K562 (cell line): ENCODE measurements at regions not wholly inside any gene's neighbourhood (a gene's known extent, or its start where the extent isn't known, plus 50 kb on each side); places are given as distances from the start of the nearest gene placed in this dataset.

Experiments used
- ATAC-seq: fragments of 200-7000 bp; cut with Tn5 transposase; 3 replicates; pipeline ENCODE4 v1.9.1; 2020; ENCODE audit warnings: moderate library complexity
- BruUV-seq: library from RNA; stranded (reverse); fragments of 400-500 nt; replicated peaks from 2 replicates; lab custom pipeline; 2021; lab: Mats Ljungman, UMichigan
- CTCF ChIA-PET: fragments of 300-600 bp; formaldehyde crosslinking; extraction: SDS; loops from one replicate; lab custom pipeline; 2021; ENCODE audit warnings: low intra/inter-chr PET ratio; lab: Yijun Ruan, JAX
- POLR2A ChIA-PET: fragments of 300-600, 350-650 bp; sonication (Branson Sonifier 250); formaldehyde crosslinking; extraction: SDS; loops from one replicate; lab custom pipeline; 2021; ENCODE audit warnings: antibody characterized with exemption, inconsistent platforms; lab: Yijun Ruan, JAX
- DNase-seq, 4 experiments: peaks; one replicate each; pipeline versions ENCODE4 v3.0.0 to v3.0.0-alpha.2; 2011 to 2018; ENCODE audit warnings: low spot score in 3 of 4, mixed read lengths in 3 of 4; ENCODE audit errors: extremely low read depth in 1 of 4
- FAIRE-seq: peaks from 2 replicates; lab custom pipeline; 2011; peaks lifted over from hg19 to GRCh38; lab: Jason Lieb, UNC
- H2AFZ ChIP-seq: 2 replicates; pipeline ENCODE4 v1.6.0; 2011; ENCODE audit warnings: low read depth, low read length, control low read depth, inconsistent platforms
- H3K27ac ChIP-seq: fragments of 200-600 bp; 3 replicates; pipeline ENCODE4 v1.8.0; 2011; ENCODE audit warnings: low read depth, mild to moderate bottlenecking, control low read depth, inconsistent platforms, low read length, moderate library complexity, mixed read lengths; ENCODE audit errors: extremely low read depth
- H3K27me3 ChIP-seq, 2 experiments: fragments of 300-600 bp in 1 of 2; 2 replicates in 1 of 2; 3 replicates in 1 of 2; pipeline versions ENCODE4 v1.6.0 to v1.8.0; 2011; ENCODE audit warnings: inconsistent platforms in 2 of 2, low read length in 2 of 2, mild to moderate bottlenecking in 1 of 2, mixed read lengths in 1 of 2, moderate library complexity in 1 of 2; ENCODE audit not compliant: control insufficient read depth in 2 of 2, insufficient read depth in 2 of 2
- H3K36me3 ChIP-seq: fragments of 300-600 bp; 3 replicates; pipeline ENCODE4 v1.8.0; 2011; ENCODE audit warnings: mild to moderate bottlenecking, low read length, inconsistent platforms; ENCODE audit not compliant: control insufficient read depth, insufficient read depth
- H3K4me1 ChIP-seq, 2 experiments: fragments of 200-600 bp in 1 of 2; replicated peaks in 1 of 2; 2 replicates in 1 of 2; 3 replicates in 1 of 2; pipeline versions ENCODE4 v1.5.1 to v1.8.0; 2011; ENCODE audit warnings: inconsistent platforms in 2 of 2, low read length in 2 of 2, mild to moderate bottlenecking in 1 of 2, mixed read lengths in 1 of 2, moderate library complexity in 1 of 2; ENCODE audit not compliant: control insufficient read depth in 2 of 2, insufficient read depth in 2 of 2
- H3K4me2 ChIP-seq: 2 replicates; pipeline ENCODE4 v1.6.1; 2011; ENCODE audit warnings: low read length, control low read depth, inconsistent platforms, mixed read lengths; ENCODE audit not compliant: insufficient read depth
- H3K4me3 ChIP-seq: fragments of 200-600 bp; sonication (generic), shearing (Covaris generic); 2 replicates; pipeline ENCODE4 v1.5.1; 2016; ENCODE audit warnings: control low read depth, inconsistent platforms
- H3K79me2 ChIP-seq: fragments of 200-600 bp; 3 replicates; pipeline ENCODE4 v1.8.0; 2011; ENCODE audit warnings: low read length, inconsistent platforms; ENCODE audit not compliant: control insufficient read depth, insufficient read depth
- H3K9ac ChIP-seq, 2 experiments: 2 replicates each; pipeline versions ENCODE4 v1.6.0 to v1.6.1; 2011; ENCODE audit warnings: low read depth in 2 of 2, low read length in 2 of 2, control low read depth in 1 of 2, inconsistent platforms in 1 of 2, mild to moderate bottlenecking in 1 of 2, mixed read lengths in 1 of 2; ENCODE audit not compliant: insufficient read depth in 1 of 2
- H3K9me1 ChIP-seq: one replicate; pipeline ENCODE4 v1.6.0; 2011; ENCODE audit warnings: inconsistent platforms, mild to moderate bottlenecking, low read length, moderate library complexity; ENCODE audit not compliant: control insufficient read depth, insufficient read depth
- H3K9me3 ChIP-seq: replicated peaks from 2 replicates; pipeline ENCODE4 v1.5.1; 2011; ENCODE audit warnings: low read depth, low read length, inconsistent platforms; ENCODE audit not compliant: control insufficient read depth, insufficient read depth
- H4K20me1 ChIP-seq: replicated peaks from 2 replicates; pipeline ENCODE4 v1.6.1; 2011; ENCODE audit warnings: low read length, inconsistent platforms, mixed read lengths; ENCODE audit not compliant: control insufficient read depth, insufficient read depth
- CSDE1 ChIP-seq, 2 experiments: fragments of 450-650 bp; IDR thresholded peaks; 2 replicates each; pipeline ENCODE4 v1.6.1; 2016; ENCODE audit warnings: mild to moderate bottlenecking in 1 of 2
- CTCF ChIP-seq, 3 experiments: IDR thresholded peaks in 2 of 3; conservative IDR thresholded peaks in 1 of 3; 2 replicates each; pipeline ENCODE4 v1.5.1; 2011 to 2012; ENCODE audit warnings: low read length in 3 of 3, mild to moderate bottlenecking in 3 of 3, control low read depth in 2 of 3, improper control_type of control experiment in 1 of 3, inconsistent platforms in 1 of 3, low read depth in 1 of 3, mixed read lengths in 1 of 3, moderate library complexity in 1 of 3; ENCODE audit not compliant: insufficient read depth in 2 of 3
- FIP1L1 ChIP-seq: fragments of 200-400 bp; formaldehyde crosslinking; IDR thresholded peaks from 2 replicates; pipeline ENCODE4 v1.6.1; 2018; ENCODE audit warnings: mild to moderate bottlenecking, low read depth, low read length; ENCODE audit not compliant: poor library complexity, severe bottlenecking
- GTF2F1 ChIP-seq: IDR thresholded peaks from 2 replicates; pipeline ENCODE4 v1.6.1; 2011; ENCODE audit warnings: low read depth, low read length, improper control_type of control experiment
- NR2C1 ChIP-seq, 2 experiments: fragments of 450-650 bp; IDR thresholded peaks; 2 replicates each; pipeline ENCODE4 v1.6.1; 2017; ENCODE audit warnings: mild to moderate bottlenecking in 2 of 2, antibody characterized with exemption in 1 of 2, inconsistent platforms in 1 of 2, missing compliant biosample characterization in 1 of 2, missing genetic modification characterization in 1 of 2
- NR2C2 ChIP-seq, 2 experiments: fragments of 200-800 bp in 1 of 2; sonication (Bioruptor generic) in 1 of 2; sonication (generic) in 1 of 2; formaldehyde crosslinking in 1 of 2; IDR thresholded peaks; 2 replicates each; pipeline versions ENCODE4 v1.6.1 to v1.8.0; 2016 to 2022; ENCODE audit warnings: mild to moderate bottlenecking in 1 of 2, missing compliant biosample characterization in 1 of 2, missing genetic modification characterization in 1 of 2, missing genetic modification reagents in 1 of 2
- PHF20 ChIP-seq: fragments of 450-650 bp; IDR thresholded peaks from 2 replicates; pipeline ENCODE4 v1.6.1; 2018; ENCODE audit not compliant: partially characterized antibody
- RCOR1 ChIP-seq, 2 experiments: IDR thresholded peaks; 2 replicates each; pipeline ENCODE4 v1.6.1; 2012; ENCODE audit warnings: low read depth in 2 of 2, low read length in 2 of 2, borderline replicate concordance in 1 of 2, improper control_type of control experiment in 1 of 2
- SIN3B ChIP-seq: fragments of 450-650 bp; IDR thresholded peaks from 2 replicates; pipeline ENCODE4 v1.6.1; 2017; ENCODE audit warnings: low read depth, mild to moderate bottlenecking, moderate library complexity
- SMARCE1 ChIP-seq: fragments of 450-650 bp; IDR thresholded peaks from 2 replicates; pipeline ENCODE4 v1.7.1; 2016; ENCODE audit warnings: mild to moderate bottlenecking
- SREBF1 ChIP-seq: fragments of 150-350 bp; IDR thresholded peaks from 2 replicates; pipeline ENCODE4 v1.6.1; 2014; ENCODE audit warnings: antibody characterized with exemption, low read depth, low read length, borderline replicate concordance
- TSHZ1 ChIP-seq: fragments of 250-450 bp; sonication (Bioruptor Pico); IDR thresholded peaks from 2 replicates; pipeline ENCODE4 v1.4.0; 2020; ENCODE audit warnings: mild to moderate bottlenecking, moderate library complexity
- ZBTB9 ChIP-seq: fragments of 450-650 bp; formaldehyde crosslinking; IDR thresholded peaks from 2 replicates; pipeline ENCODE4 v1.4.0; 2020; ENCODE audit warnings: mild to moderate bottlenecking, moderate library complexity
- WGBS: fragments of 100-300 bp; shearing (Covaris generic); methylation state at CpG from one replicate; pipeline ENCODE4 v1.1.6; 2016; ENCODE audit warnings: low coverage, mixed read lengths; ENCODE audit not compliant: insufficient coverage; ENCODE audit errors: missing lambda C conversion rate; 5-methylcytosine and 5-hydroxymethylcytosine counted together
- in situ Hi-C: fragments of 300-500 bp; cut with MboI; formaldehyde crosslinking; loops from 4 replicates; pipeline ENCODE4 v1.15.0; 2018; ENCODE audit warnings: inconsistent platforms, mixed read lengths
- intact Hi-C: fragments of 100-400 bp; cut with micrococcal nuclease; formaldehyde crosslinking; loops from 2 replicates; pipeline ENCODE4 v1.14.2; 2022
- TF ChIP-seq, protein P1 (sequence below): fragments of 250-450 bp; sonication (Bioruptor Pico); IDR thresholded peaks from 2 replicates; pipeline ENCODE4 v1.8.0; 2021; ENCODE audit warnings: moderate library complexity, mild to moderate bottlenecking, inconsistent platforms

DNA sequence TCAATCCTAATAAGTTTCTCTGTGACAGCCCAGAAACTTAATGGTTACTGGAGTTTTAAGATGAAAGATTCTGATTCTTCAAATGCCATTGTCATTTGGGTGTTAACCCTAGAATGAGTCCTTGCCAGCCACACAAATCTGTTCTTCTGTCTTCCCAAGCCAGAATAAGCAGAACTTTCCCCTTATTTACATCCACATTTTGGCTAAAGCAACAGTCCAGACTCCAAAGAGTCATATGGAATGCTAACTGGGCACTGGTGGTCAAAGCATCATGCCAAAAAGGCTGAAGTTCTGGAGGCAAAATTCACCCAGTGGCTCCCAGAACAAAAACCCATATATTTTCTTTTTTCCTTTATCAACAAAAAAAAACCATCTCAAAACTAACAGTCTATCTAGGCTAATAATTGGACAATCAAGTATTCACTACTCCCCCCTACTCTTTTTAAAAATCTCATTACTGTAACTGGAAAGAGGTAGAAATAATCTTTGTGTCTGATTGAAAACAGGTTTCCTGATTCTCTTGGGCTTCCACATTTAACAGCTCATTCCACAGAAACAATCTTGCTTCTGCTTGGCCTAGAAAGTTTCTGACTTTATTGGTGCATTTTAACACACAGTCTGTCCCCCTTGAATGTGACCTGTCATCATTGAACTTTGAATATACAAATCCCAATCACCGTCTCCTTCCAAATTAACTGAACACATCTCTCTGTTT, 89.6 kb upstream of the SETBP1 start:
- in situ Hi-C loops (no loop called here), intact Hi-C loops (no loop called here)
- H4K20me1 ChIP-seq: no peaks in the 10 kb centered on the region
- FAIRE-seq (no peak), DNase-seq (no peak), ATAC-seq (no peak)
- no peaks in the 10 kb centered on the region for H3K4me1 ChIP-seq
- no peaks in the 10 kb centered on the region for H3K27me3 ChIP-seq
- 0% methylated on average over 1 of the region's 1 CpG for WGBS
- H2AFZ ChIP-seq: no peak overlapping the region
- no peak overlapping the region for H3K27ac ChIP-seq
- POLR2A ChIA-PET: no interaction called here
- CTCF ChIA-PET: no interaction called here
- no peaks in the 10 kb centered on the region for H3K79me2 ChIP-seq
- H3K4me2 ChIP-seq: no peak overlapping the region
- H3K9me3 ChIP-seq: no peaks in the 10 kb centered on the region
- no peaks in the 10 kb centered on the region for H3K9me1 ChIP-seq
- no peak overlapping the region for H3K4me3 ChIP-seq
- no peaks in the 10 kb centered on the region for H3K36me3 ChIP-seq
- no peak overlapping the region for H3K9ac ChIP-seq
- TF ChIP-seq FIP1L1 (no peak), RCOR1 (IDR thresholded peaks at IDR 0.05; ENCODE audit: borderline replicate concordance in 1 of 2, low read depth in 2 of 2, low read length in 2 of 2) (no peak), GTF2F1 (no peak), SREBF1 (no peak), NR2C1 (IDR thresholded peaks at IDR 0.05) (no peak), NR2C1 (tag; IDR thresholded peaks at IDR 0.05) (no peak), SIN3B (no peak), SMARCE1 (no peak), NR2C2 (CRISPR knock-in tag; IDR thresholded peaks at IDR 0.05) (no peak), NR2C2 (tag; IDR thresholded peaks at IDR 0.05) (no peak), TSHZ1 (no peak), ZBTB9 (CRISPR knock-in tag) (no peak), CTCF (IDR thresholded peaks at IDR 0.05 in 2 of 3, conservative IDR thresholded peaks at IDR 0.05 in 1 of 3; ENCODE audit: insufficient read depth in 2 of 3, low read depth in 1 of 3, low read length in 3 of 3) (no peak), CSDE1 (IDR thresholded peaks at IDR 0.05) (no peak), PHF20 (no peak)
- TF ChIP-seq, protein P1, sequence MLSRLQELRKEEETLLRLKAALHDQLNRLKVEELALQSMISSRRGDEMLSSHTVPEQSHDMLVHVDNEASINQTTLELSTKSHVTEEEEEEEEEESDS (CRISPR knock-in tag): no peak
- no TSS peak for BruUV-seq
